H1 (cell line): ENCODE measurements at regions not wholly inside any gene's neighbourhood (a gene's known extent, or its start where the extent isn't known, plus 50 kb on each side); places are given as distances from the start of the nearest gene placed in this dataset.

Experiments used
- GTF2F1 ChIP-seq: IDR thresholded peaks from 2 replicates; pipeline ENCODE4 v1.6.1; 2012; ENCODE audit warnings: low read depth, low read length, improper control_type of control experiment, borderline replicate concordance
- MAFK ChIP-seq: IDR thresholded peaks from 2 replicates; pipeline ENCODE4 v1.6.1; 2012; ENCODE audit warnings: low read depth, mild to moderate bottlenecking, improper control_type of control experiment, low read length
- RFX5 ChIP-seq: IDR thresholded peaks from 2 replicates; pipeline ENCODE4 v1.6.1; 2011; ENCODE audit warnings: low read depth, low read length, improper control_type of control experiment, borderline replicate concordance
- RNF2 ChIP-seq: fragments of 200-900, 300-1000 bp; sonication (generic); IDR thresholded peaks from 2 replicates; pipeline ENCODE4 v1.7.1; 2016; ENCODE audit warnings: borderline replicate concordance, low read depth, mild to moderate bottlenecking, antibody characterized with exemption, low read length; ENCODE audit not compliant: poor library complexity, severe bottlenecking; ENCODE audit errors: missing control alignments
- TAF7 ChIP-seq: optimal IDR thresholded peaks from 2 replicates; pipeline ENCODE3; 2011; ENCODE audit warnings: low read depth, mild to moderate bottlenecking, inconsistent platforms, low read length, moderate library complexity, borderline replicate concordance
- YY1 ChIP-seq: IDR thresholded peaks from 2 replicates; pipeline ENCODE4 v1.6.1; 2011; ENCODE audit warnings: low read depth, mild to moderate bottlenecking, low read length
- TF ChIP-seq, protein P1 (sequence below): fragments of 300-600 bp; sonication (generic); IDR thresholded peaks from 2 replicates; pipeline ENCODE4 v1.7.1; 2012; ENCODE audit warnings: low read length, moderate library complexity, mild to moderate bottlenecking, inconsistent platforms; ENCODE audit not compliant: insufficient replicate concordance
- TF ChIP-seq, protein P2 (sequence below): IDR thresholded peaks from 2 replicates; pipeline ENCODE4 v1.6.1; 2012; ENCODE audit warnings: low read length, inconsistent platforms
- TF ChIP-seq, protein P3 (sequence below): IDR thresholded peaks from 2 replicates; pipeline ENCODE4 v1.6.1; 2011; ENCODE audit warnings: low read depth, mild to moderate bottlenecking, low read length; ENCODE audit not compliant: insufficient read depth

GRCh38 chr11:128048121-128048520 lies 539.2 kb downstream of the ETS1 start (continued):
- TF ChIP-seq, protein P1, sequence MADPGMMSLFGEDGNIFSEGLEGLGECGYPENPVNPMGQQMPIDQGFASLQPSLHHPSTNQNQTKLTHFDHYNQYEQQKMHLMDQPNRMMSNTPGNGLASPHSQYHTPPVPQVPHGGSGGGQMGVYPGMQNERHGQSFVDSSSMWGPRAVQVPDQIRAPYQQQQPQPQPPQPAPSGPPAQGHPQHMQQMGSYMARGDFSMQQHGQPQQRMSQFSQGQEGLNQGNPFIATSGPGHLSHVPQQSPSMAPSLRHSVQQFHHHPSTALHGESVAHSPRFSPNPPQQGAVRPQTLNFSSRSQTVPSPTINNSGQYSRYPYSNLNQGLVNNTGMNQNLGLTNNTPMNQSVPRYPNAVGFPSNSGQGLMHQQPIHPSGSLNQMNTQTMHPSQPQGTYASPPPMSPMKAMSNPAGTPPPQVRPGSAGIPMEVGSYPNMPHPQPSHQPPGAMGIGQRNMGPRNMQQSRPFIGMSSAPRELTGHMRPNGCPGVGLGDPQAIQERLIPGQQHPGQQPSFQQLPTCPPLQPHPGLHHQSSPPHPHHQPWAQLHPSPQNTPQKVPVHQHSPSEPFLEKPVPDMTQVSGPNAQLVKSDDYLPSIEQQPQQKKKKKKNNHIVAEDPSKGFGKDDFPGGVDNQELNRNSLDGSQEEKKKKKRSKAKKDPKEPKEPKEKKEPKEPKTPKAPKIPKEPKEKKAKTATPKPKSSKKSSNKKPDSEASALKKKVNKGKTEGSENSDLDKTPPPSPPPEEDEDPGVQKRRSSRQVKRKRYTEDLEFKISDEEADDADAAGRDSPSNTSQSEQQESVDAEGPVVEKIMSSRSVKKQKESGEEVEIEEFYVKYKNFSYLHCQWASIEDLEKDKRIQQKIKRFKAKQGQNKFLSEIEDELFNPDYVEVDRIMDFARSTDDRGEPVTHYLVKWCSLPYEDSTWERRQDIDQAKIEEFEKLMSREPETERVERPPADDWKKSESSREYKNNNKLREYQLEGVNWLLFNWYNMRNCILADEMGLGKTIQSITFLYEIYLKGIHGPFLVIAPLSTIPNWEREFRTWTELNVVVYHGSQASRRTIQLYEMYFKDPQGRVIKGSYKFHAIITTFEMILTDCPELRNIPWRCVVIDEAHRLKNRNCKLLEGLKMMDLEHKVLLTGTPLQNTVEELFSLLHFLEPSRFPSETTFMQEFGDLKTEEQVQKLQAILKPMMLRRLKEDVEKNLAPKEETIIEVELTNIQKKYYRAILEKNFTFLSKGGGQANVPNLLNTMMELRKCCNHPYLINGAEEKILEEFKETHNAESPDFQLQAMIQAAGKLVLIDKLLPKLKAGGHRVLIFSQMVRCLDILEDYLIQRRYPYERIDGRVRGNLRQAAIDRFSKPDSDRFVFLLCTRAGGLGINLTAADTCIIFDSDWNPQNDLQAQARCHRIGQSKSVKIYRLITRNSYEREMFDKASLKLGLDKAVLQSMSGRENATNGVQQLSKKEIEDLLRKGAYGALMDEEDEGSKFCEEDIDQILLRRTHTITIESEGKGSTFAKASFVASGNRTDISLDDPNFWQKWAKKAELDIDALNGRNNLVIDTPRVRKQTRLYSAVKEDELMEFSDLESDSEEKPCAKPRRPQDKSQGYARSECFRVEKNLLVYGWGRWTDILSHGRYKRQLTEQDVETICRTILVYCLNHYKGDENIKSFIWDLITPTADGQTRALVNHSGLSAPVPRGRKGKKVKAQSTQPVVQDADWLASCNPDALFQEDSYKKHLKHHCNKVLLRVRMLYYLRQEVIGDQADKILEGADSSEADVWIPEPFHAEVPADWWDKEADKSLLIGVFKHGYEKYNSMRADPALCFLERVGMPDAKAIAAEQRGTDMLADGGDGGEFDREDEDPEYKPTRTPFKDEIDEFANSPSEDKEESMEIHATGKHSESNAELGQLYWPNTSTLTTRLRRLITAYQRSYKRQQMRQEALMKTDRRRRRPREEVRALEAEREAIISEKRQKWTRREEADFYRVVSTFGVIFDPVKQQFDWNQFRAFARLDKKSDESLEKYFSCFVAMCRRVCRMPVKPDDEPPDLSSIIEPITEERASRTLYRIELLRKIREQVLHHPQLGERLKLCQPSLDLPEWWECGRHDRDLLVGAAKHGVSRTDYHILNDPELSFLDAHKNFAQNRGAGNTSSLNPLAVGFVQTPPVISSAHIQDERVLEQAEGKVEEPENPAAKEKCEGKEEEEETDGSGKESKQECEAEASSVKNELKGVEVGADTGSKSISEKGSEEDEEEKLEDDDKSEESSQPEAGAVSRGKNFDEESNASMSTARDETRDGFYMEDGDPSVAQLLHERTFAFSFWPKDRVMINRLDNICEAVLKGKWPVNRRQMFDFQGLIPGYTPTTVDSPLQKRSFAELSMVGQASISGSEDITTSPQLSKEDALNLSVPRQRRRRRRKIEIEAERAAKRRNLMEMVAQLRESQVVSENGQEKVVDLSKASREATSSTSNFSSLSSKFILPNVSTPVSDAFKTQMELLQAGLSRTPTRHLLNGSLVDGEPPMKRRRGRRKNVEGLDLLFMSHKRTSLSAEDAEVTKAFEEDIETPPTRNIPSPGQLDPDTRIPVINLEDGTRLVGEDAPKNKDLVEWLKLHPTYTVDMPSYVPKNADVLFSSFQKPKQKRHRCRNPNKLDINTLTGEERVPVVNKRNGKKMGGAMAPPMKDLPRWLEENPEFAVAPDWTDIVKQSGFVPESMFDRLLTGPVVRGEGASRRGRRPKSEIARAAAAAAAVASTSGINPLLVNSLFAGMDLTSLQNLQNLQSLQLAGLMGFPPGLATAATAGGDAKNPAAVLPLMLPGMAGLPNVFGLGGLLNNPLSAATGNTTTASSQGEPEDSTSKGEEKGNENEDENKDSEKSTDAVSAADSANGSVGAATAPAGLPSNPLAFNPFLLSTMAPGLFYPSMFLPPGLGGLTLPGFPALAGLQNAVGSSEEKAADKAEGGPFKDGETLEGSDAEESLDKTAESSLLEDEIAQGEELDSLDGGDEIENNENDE: no peak
- TF ChIP-seq GTF2F1 (no peak), TAF7 (no peak), MAFK (no peak), RNF2 (no peak), YY1 (no peak), RFX5 (no peak)
- TF ChIP-seq, protein P2, sequence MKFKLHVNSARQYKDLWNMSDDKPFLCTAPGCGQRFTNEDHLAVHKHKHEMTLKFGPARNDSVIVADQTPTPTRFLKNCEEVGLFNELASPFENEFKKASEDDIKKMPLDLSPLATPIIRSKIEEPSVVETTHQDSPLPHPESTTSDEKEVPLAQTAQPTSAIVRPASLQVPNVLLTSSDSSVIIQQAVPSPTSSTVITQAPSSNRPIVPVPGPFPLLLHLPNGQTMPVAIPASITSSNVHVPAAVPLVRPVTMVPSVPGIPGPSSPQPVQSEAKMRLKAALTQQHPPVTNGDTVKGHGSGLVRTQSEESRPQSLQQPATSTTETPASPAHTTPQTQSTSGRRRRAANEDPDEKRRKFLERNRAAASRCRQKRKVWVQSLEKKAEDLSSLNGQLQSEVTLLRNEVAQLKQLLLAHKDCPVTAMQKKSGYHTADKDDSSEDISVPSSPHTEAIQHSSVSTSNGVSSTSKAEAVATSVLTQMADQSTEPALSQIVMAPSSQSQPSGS: no peak
- TF ChIP-seq, protein P3, sequence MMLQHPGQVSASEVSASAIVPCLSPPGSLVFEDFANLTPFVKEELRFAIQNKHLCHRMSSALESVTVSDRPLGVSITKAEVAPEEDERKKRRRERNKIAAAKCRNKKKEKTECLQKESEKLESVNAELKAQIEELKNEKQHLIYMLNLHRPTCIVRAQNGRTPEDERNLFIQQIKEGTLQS: no peak
